NCI-H2029 (cell line): ENCODE measurements at regions not wholly inside any gene's neighbourhood (a gene's known extent, or its start where the extent isn't known, plus 50 kb on each side); places are given as distances from the start of the nearest gene placed in this dataset.
A peak's percentile ranks its signal among the peaks of the same experiment; 100 is the strongest.
"Not testable (repeated sequence)": the region's sequence is repeated elsewhere in the genome, so short reads cannot be mapped to it uniquely, and the experiment has no call there.

ENCODE experiments used
- DNase-seq: peaks from one replicate; lab custom pipeline; 2025; lab: John Stamatoyannopoulos, UW

- no peak for DNase-seq
These were observed 114.1 kb downstream of the RAB38 start for GRCh38 chr11:88061111-88061510.

- DNase-seq: no peak
These were observed 115.9 kb downstream of the RAB38 start for GRCh38 chr11:88059326-88059725.

- DNase-seq: no peak
These were observed 123.8 kb downstream of the RAB38 start for GRCh38 chr11:88051396-88051795.

GRCh38 chr11:88050247-88050646 lies 125.0 kb downstream of the RAB38 start:
- no peak for DNase-seq

- not testable (repeated sequence) for DNase-seq
These were observed 130.0 kb downstream of the RAB38 start for GRCh38 chr11:88045288-88045687.

GRCh38 chr11:88044658-88045057 lies 130.6 kb downstream of the RAB38 start:
- DNase-seq: not testable (repeated sequence)

GRCh38 chr11:88043149-88043548 lies 132.1 kb downstream of the RAB38 start:
- DNase-seq: no peak

GRCh38 chr11:88042647-88043046 lies 132.6 kb downstream of the RAB38 start:
- DNase-seq: no peak

GRCh38 chr11:88042238-88042637 lies 133.0 kb downstream of the RAB38 start:
- no peak for DNase-seq

GRCh38 chr11:88041679-88042078 lies 133.6 kb downstream of the RAB38 start:
- no peak for DNase-seq

GRCh38 chr11:88040148-88040496 lies 135.1 kb downstream of the RAB38 start:
- DNase-seq: no peak

- no peak for DNase-seq
These were observed 135.6 kb downstream of the RAB38 start for GRCh38 chr11:88039476-88040147.

GRCh38 chr11:88038063-88038462 lies 137.2 kb downstream of the RAB38 start:
- DNase-seq: no peak

- no peak for DNase-seq
These were observed 138.5 kb downstream of the RAB38 start for GRCh38 chr11:88036701-88037100.

GRCh38 chr11:88035271-88035670 lies 140.0 kb downstream of the RAB38 start:
- DNase-seq: no peak

GRCh38 chr11:88017666-88018065 lies 157.6 kb downstream of the RAB38 start:
- no peak for DNase-seq

- DNase-seq: peak; percentile 66
These were observed 158.7 kb downstream of the RAB38 start for GRCh38 chr11:88016392-88017170.

- DNase-seq: no peak
These were observed 160.1 kb downstream of the RAB38 start for GRCh38 chr11:88015170-88015569.

GRCh38 chr11:88013508-88014065 lies 161.7 kb downstream of the RAB38 start:
- no peak for DNase-seq

- DNase-seq: no peak
These were observed 162.8 kb downstream of the RAB38 start for GRCh38 chr11:88012456-88012855.

GRCh38 chr11:87976009-87976408 lies 199.2 kb downstream of the RAB38 start:
- no peak for DNase-seq

- DNase-seq: no peak
These were observed 200.4 kb downstream of the RAB38 start for GRCh38 chr11:87974797-87975196.

GRCh38 chr11:87972133-87972532 lies 203.1 kb downstream of the RAB38 start:
- no peak for DNase-seq
